ENCODE measurements at regions not wholly inside any gene's neighbourhood (a gene's known extent, or its start where the extent isn't known, plus 50 kb on each side); places are given as distances from the start of the nearest gene placed in this dataset.

DNA sequence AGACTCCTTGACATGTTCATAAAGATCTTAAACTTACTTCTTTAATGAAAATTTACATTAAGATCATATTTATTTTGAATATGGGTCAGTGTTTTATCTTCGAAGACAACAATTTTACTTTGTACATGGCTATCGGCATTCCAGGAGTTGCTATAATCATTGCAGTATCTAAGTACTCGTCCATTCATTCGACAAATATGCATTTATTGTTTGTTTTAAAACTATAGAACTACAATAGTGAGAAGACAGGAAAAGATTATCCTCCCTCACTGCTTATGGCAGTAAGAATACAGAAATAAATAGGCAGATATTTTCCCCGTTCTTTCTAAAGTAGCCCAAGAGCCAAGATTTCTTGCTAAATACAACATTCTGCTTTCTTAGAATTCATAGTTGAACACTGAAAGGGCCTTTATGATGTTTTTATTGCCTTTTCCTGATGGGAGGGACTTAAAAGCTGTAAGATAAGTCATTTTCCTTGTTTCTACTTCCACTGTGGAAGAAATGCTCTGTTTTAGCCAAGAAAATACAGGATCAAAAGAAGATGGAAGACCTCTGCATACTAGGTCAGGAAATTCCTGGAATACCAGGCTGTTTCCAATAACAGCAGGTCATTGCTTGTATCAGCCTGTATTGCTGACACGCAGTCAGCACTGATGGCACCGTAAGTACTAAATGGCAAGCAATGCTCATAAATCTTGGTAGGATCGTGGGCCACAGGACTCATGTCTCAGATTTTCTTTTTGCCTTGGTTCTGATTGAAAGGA is 521.0 kb upstream of the ATP2B1 start:
- TF ChIP-seq, protein P1, sequence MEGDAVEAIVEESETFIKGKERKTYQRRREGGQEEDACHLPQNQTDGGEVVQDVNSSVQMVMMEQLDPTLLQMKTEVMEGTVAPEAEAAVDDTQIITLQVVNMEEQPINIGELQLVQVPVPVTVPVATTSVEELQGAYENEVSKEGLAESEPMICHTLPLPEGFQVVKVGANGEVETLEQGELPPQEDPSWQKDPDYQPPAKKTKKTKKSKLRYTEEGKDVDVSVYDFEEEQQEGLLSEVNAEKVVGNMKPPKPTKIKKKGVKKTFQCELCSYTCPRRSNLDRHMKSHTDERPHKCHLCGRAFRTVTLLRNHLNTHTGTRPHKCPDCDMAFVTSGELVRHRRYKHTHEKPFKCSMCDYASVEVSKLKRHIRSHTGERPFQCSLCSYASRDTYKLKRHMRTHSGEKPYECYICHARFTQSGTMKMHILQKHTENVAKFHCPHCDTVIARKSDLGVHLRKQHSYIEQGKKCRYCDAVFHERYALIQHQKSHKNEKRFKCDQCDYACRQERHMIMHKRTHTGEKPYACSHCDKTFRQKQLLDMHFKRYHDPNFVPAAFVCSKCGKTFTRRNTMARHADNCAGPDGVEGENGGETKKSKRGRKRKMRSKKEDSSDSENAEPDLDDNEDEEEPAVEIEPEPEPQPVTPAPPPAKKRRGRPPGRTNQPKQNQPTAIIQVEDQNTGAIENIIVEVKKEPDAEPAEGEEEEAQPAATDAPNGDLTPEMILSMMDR (IDR thresholded peaks at IDR 0.05; ENCODE audit: low read depth, low read length), result no peak
- TF ChIP-seq EZH2phosphoT487 (IDR thresholded peaks at IDR 0.05; ENCODE audit: low read depth), result no peak
